ENCODE measurements at regions not wholly inside any gene's neighbourhood (a gene's known extent, or its start where the extent isn't known, plus 50 kb on each side); places are given as distances from the start of the nearest gene placed in this dataset.
A peak's percentile ranks its signal among the peaks of the same experiment; 100 is the strongest.

DNA sequence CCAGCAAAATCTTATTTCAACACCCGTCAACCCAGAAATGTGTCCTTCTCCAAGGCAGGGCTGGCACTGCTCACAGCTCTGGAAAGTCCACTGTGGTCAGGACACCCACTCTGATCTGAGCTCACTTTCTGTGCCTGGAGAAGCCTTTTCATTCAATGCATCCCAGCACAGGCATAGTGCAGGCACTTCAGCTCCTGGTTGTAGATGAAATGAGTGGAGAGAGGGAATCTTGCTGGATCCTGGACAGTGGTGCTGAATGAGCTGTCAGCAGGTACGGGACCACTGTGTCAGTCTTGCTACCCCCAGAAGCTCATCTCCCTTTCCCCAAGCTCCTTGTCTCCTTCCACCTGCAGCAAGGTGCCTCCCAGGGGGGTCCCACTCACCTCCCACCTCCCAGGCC is 86.1 kb upstream of the SALL1 start:
- no peaks in the 10 kb centered on the region for H4K20me1 ChIP-seq (replicated peaks; ENCODE audit: insufficient read depth)
- Mint-ChIP-seq H3K27me3 (ENCODE audit: insufficient read depth, low read depth, poor library complexity) (peaks cover 7% of the 10 kb centered on the region), H3K36me3 (ENCODE audit: low read depth) (peaks cover 6% of the 10 kb centered on the region; the same call in 2 of the 3 replicates), H3K27ac (peak overlapping the region; percentile 14; the same call in 1 of the 2 replicates), H3K9me3 (peaks cover 6% of the 10 kb centered on the region), H3K4me1 (peaks cover 30% of the 10 kb centered on the region), H3K4me3 (no peak overlapping the region)
- no peak overlapping the region for H3K27ac ChIP-seq (ENCODE audit: low read depth)
- H3K9me2 ChIP-seq (ENCODE audit: insufficient read depth), result peaks cover 16% of the 10 kb centered on the region; the same call in 1 of the 2 replicates
- TF ChIP-seq, protein P1, sequence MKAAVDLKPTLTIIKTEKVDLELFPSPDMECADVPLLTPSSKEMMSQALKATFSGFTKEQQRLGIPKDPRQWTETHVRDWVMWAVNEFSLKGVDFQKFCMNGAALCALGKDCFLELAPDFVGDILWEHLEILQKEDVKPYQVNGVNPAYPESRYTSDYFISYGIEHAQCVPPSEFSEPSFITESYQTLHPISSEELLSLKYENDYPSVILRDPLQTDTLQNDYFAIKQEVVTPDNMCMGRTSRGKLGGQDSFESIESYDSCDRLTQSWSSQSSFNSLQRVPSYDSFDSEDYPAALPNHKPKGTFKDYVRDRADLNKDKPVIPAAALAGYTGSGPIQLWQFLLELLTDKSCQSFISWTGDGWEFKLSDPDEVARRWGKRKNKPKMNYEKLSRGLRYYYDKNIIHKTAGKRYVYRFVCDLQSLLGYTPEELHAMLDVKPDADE (IDR thresholded peaks at IDR 0.05), result no peak
- TF ChIP-seq NANOG (IDR thresholded peaks at IDR 0.05; ENCODE audit: borderline replicate concordance), result no peak
- no peaks in the 10 kb centered on the region for H3K36me3 ChIP-seq (ENCODE audit: insufficient read depth)
- no peaks in the 10 kb centered on the region for H3K79me2 ChIP-seq (replicated peaks; ENCODE audit: insufficient read depth)
- peak; percentile 13; the same call in 1 of the 3 replicates for ATAC-seq
- H3K4me1 ChIP-seq (ENCODE audit: insufficient read depth), result peaks cover 18% of the 10 kb centered on the region
- 0 out of 2 replicates have a peak overlapping the region, but pooled peaks have one; percentile 27 for H3K4me2 ChIP-seq
- H3K4me3 ChIP-seq, result no peak overlapping the region
- 0 out of 2 replicates have a peak overlapping the region, but pooled peaks have one; percentile 9 for H2AFZ ChIP-seq
- no peaks in the 10 kb centered on the region for H3K27me3 ChIP-seq (ENCODE audit: insufficient read depth)
- no peaks in the 10 kb centered on the region for H3F3A ChIP-seq (replicated peaks; ENCODE audit: low read depth)
- DNase-seq (ENCODE audit: low spot score), result no peak

GRCh38 chr16:51236583-51236982 is 85.5 kb upstream of the SALL1 start:
- H3K27ac ChIP-seq (ENCODE audit: low read depth), result no peak overlapping the region
- no peaks in the 10 kb centered on the region for H3F3A ChIP-seq (replicated peaks; ENCODE audit: low read depth)
- peak; percentile 20; the same call in 1 of the 3 replicates for ATAC-seq
- H2AFZ ChIP-seq, result no peak overlapping the region
- Mint-ChIP-seq H3K4me3 (no peak overlapping the region), H3K27ac (no peak overlapping the region), H3K36me3 (ENCODE audit: low read depth) (peaks cover 6% of the 10 kb centered on the region; the same call in 2 of the 3 replicates), H3K27me3 (ENCODE audit: insufficient read depth, low read depth, poor library complexity) (peaks cover 10% of the 10 kb centered on the region), H3K9me3 (peaks cover 6% of the 10 kb centered on the region), H3K4me1 (peaks cover 30% of the 10 kb centered on the region)
- peaks cover 16% of the 10 kb centered on the region; the same call in 1 of the 2 replicates for H3K9me2 ChIP-seq (ENCODE audit: insufficient read depth)
- H3K36me3 ChIP-seq (ENCODE audit: insufficient read depth), result no peaks in the 10 kb centered on the region
- H3K4me3 ChIP-seq, result no peak overlapping the region
- 0 out of 2 replicates have a peak overlapping the region, but pooled peaks have one; percentile 27 for H3K4me2 ChIP-seq
- DNase-seq (ENCODE audit: low spot score), result peak; percentile 19
- no peaks in the 10 kb centered on the region for H3K79me2 ChIP-seq (replicated peaks; ENCODE audit: insufficient read depth)
- no peaks in the 10 kb centered on the region for H3K27me3 ChIP-seq (ENCODE audit: insufficient read depth)
- no peaks in the 10 kb centered on the region for H4K20me1 ChIP-seq (replicated peaks; ENCODE audit: insufficient read depth)
- peaks cover 18% of the 10 kb centered on the region for H3K4me1 ChIP-seq (ENCODE audit: insufficient read depth)
- TF ChIP-seq, protein P2, sequence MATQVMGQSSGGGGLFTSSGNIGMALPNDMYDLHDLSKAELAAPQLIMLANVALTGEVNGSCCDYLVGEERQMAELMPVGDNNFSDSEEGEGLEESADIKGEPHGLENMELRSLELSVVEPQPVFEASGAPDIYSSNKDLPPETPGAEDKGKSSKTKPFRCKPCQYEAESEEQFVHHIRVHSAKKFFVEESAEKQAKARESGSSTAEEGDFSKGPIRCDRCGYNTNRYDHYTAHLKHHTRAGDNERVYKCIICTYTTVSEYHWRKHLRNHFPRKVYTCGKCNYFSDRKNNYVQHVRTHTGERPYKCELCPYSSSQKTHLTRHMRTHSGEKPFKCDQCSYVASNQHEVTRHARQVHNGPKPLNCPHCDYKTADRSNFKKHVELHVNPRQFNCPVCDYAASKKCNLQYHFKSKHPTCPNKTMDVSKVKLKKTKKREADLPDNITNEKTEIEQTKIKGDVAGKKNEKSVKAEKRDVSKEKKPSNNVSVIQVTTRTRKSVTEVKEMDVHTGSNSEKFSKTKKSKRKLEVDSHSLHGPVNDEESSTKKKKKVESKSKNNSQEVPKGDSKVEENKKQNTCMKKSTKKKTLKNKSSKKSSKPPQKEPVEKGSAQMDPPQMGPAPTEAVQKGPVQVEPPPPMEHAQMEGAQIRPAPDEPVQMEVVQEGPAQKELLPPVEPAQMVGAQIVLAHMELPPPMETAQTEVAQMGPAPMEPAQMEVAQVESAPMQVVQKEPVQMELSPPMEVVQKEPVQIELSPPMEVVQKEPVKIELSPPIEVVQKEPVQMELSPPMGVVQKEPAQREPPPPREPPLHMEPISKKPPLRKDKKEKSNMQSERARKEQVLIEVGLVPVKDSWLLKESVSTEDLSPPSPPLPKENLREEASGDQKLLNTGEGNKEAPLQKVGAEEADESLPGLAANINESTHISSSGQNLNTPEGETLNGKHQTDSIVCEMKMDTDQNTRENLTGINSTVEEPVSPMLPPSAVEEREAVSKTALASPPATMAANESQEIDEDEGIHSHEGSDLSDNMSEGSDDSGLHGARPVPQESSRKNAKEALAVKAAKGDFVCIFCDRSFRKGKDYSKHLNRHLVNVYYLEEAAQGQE (IDR thresholded peaks at IDR 0.05; ENCODE audit: unreplicated experiment), result no peak
- TF ChIP-seq, protein P1 (IDR thresholded peaks at IDR 0.05), result no peak
- TF ChIP-seq, protein P3, sequence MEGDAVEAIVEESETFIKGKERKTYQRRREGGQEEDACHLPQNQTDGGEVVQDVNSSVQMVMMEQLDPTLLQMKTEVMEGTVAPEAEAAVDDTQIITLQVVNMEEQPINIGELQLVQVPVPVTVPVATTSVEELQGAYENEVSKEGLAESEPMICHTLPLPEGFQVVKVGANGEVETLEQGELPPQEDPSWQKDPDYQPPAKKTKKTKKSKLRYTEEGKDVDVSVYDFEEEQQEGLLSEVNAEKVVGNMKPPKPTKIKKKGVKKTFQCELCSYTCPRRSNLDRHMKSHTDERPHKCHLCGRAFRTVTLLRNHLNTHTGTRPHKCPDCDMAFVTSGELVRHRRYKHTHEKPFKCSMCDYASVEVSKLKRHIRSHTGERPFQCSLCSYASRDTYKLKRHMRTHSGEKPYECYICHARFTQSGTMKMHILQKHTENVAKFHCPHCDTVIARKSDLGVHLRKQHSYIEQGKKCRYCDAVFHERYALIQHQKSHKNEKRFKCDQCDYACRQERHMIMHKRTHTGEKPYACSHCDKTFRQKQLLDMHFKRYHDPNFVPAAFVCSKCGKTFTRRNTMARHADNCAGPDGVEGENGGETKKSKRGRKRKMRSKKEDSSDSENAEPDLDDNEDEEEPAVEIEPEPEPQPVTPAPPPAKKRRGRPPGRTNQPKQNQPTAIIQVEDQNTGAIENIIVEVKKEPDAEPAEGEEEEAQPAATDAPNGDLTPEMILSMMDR (conservative IDR thresholded peaks at IDR 0.05; ENCODE audit: low read depth in 2 of 2), result no peak
- no peak for TF ChIP-seq STAT1 (IDR thresholded peaks at IDR 0.05; ENCODE audit: unreplicated experiment)
